Esophagus muscularis mucosa (tissue), 4 donors: ENCODE measurements at regions not wholly inside any gene's neighbourhood (a gene's known extent, or its start where the extent isn't known, plus 50 kb on each side); places are given as distances from the start of the nearest gene placed in this dataset.

Source experiments
- CTCF ChIP-seq, 3 experiments: fragments of 200-600 bp in 2 of 3; fragments of 450-650 bp in 1 of 3; sonication (generic) in 2 of 3; IDR thresholded peaks; one replicate each; pipeline ENCODE4 v1.5.1; 2017 to 2019; ENCODE audit warnings: antibody characterized with exemption in 3 of 3, mild to moderate bottlenecking in 2 of 3, moderate library complexity in 1 of 3
- EP300 ChIP-seq: sonication (generic); formaldehyde crosslinking; IDR thresholded peaks from one replicate; pipeline ENCODE4 v1.6.1; 2017; ENCODE audit warnings: antibody characterized with exemption
- POLR2A ChIP-seq: fragments of 450-650 bp; IDR thresholded peaks from one replicate; pipeline ENCODE4 v1.6.1; 2017; ENCODE audit warnings: antibody characterized with exemption, moderate library complexity, mild to moderate bottlenecking, low read depth
- POLR2AphosphoS5 ChIP-seq, 2 donors: sonication (generic); formaldehyde crosslinking; IDR thresholded peaks; one replicate each; pipeline ENCODE4 v1.6.1; 2017; ENCODE audit warnings: antibody characterized with exemption in 2 of 2

GRCh38 chr2:74074487-74074886 lies 73.2 kb downstream of the BOLA3 start:
- no peak for TF ChIP-seq CTCF (IDR thresholded peaks at IDR 0.05)
- TF ChIP-seq POLR2AphosphoS5 (IDR thresholded peaks at IDR 0.05): no peak
- no peak for TF ChIP-seq EP300
- no peak for TF ChIP-seq POLR2A
